ENCODE measurements at regions not wholly inside any gene's neighbourhood (a gene's known extent, or its start where the extent isn't known, plus 50 kb on each side); places are given as distances from the start of the nearest gene placed in this dataset.

DNA sequence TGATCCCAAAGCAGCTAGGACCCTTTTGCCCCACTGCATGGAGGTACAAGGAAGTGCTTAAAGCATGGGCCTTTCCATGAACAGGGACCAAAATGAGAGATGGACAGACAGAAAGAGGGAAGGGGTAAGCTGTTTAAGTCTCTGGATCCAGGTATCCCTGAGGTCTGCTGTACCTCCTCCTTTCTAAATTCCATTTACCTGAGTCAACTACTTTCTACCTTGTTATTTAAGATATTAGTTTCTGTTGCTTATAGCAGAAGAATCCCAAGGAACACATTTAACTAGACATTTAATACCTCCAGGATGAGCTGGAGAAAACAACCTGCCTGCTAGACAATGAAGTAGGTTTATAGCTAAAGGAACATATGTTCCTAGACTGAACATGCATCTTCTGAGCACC is 157.6 kb upstream of the TMCC3 start (continued):
- TF ChIP-seq KLF12 (CRISPR knock-in tag; IDR thresholded peaks at IDR 0.05; ENCODE audit: borderline replicate concordance) (no peak), ZNF34 (CRISPR knock-in tag; IDR thresholded peaks at IDR 0.05; ENCODE audit: borderline replicate concordance) (no peak), FOXJ3 (CRISPR knock-in tag; IDR thresholded peaks at IDR 0.05; ENCODE audit: borderline replicate concordance) (no peak), XRCC5 (optimal IDR thresholded peaks at IDR 0.05; ENCODE audit: low read length) (no peak), RXRB (CRISPR knock-in tag; IDR thresholded peaks at IDR 0.05; ENCODE audit: borderline replicate concordance) (no peak)

DNA sequence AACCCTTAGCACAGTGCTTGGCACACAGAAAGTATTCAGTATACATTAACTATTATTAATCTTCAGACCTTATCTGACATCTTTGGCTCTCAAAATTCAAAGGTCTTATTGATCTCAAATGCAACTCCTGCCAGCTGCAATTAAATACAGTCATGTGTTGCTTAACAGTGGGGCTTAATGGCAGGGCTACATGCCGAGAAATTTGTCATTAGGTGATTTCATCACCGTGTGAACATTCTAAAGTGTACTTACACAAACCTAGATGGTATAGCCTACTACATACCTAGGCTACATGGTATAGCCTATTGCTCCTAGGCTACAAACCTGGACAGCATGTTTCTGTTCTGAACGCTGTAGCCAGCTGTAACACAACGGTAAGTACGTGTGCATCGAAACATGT is 156.3 kb upstream of the TMCC3 start:
- Histone ChIP-seq H3K79me2 (ENCODE audit: insufficient read depth, low read length) (no peaks in the 10 kb centered on the region), H3K27me3 (ENCODE audit: control insufficient read depth in 1 of 2, insufficient read depth in 2 of 2, low read length in 2 of 2) (peaks cover 0 to 9% of the 10 kb centered on the region in 2 experiments; a peak in 3 of 5 replicates), H3K9me3 (ENCODE audit: low read length) (no peaks in the 10 kb centered on the region), H4K20me1 (ENCODE audit: insufficient read depth, low read length) (no peaks in the 10 kb centered on the region), H3K4me3 (replicated peaks in 1 of 3; ENCODE audit: insufficient read depth in 1 of 3, low read depth in 2 of 3, low read length in 3 of 3) (no peak overlapping the region), H3K4me2 (ENCODE audit: low read depth, low read length) (no peak overlapping the region), H2AFZ (ENCODE audit: low read length) (no peak overlapping the region), H3K9ac (ENCODE audit: insufficient read depth, low read depth, low read length) (no peak overlapping the region), H3K4me1 (ENCODE audit: insufficient read depth, low read length) (no peaks in the 10 kb centered on the region), H3K27ac (ENCODE audit: extremely low read length, insufficient read depth, low read length) (no peak overlapping the region), H3K36me3 (replicated peaks in 1 of 2; ENCODE audit: control insufficient read depth in 1 of 2, insufficient read depth in 2 of 2, low read length in 2 of 2) (no peaks in the 10 kb centered on the region)
- POLR2A ChIA-PET = no interaction called here
- FAIRE-seq (no peak), DNase-seq (ENCODE audit: low spot score) (no peak), ATAC-seq (no peak)
- WGBS (ENCODE audit: low lambda C conversion rate) = 41% methylated on average over 6 of the region's 6 CpGs
- CTCF ChIA-PET (ENCODE audit: low intra/inter-chr PET ratio, low total read pairs) = no interaction called here
- TF ChIP-seq ZNF841 (CRISPR knock-in tag; IDR thresholded peaks at IDR 0.05; ENCODE audit: borderline replicate concordance) = no peak
- TF ChIP-seq SP1 (IDR thresholded peaks at IDR 0.05) = no peak
- TF ChIP-seq SP1 (CRISPR knock-in tag; IDR thresholded peaks at IDR 0.05) = no peak
- no peak for TF ChIP-seq KLF9 (CRISPR knock-in tag; IDR thresholded peaks at IDR 0.05; ENCODE audit: low read depth)
- TF ChIP-seq, protein P1, sequence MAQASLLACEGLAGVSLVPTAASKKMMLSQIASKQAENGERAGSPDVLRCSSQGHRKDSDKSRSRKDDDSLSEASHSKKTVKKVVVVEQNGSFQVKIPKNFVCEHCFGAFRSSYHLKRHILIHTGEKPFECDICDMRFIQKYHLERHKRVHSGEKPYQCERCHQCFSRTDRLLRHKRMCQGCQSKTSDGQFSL (CRISPR knock-in tag; IDR thresholded peaks at IDR 0.05) = no peak
- no peak for TF ChIP-seq DMAP1 (CRISPR knock-in tag; IDR thresholded peaks at IDR 0.05)
- no peak for TF ChIP-seq TEAD2 (CRISPR knock-in tag; IDR thresholded peaks at IDR 0.05)
- TF ChIP-seq KDM5B (CRISPR knock-in tag; IDR thresholded peaks at IDR 0.05; ENCODE audit: borderline replicate concordance) = no peak
- TF ChIP-seq ZNF510 (CRISPR knock-in tag; IDR thresholded peaks at IDR 0.05; ENCODE audit: low read depth) = no peak
- TF ChIP-seq ESRRA (CRISPR knock-in tag; IDR thresholded peaks at IDR 0.05; ENCODE audit: low read depth) = no peak
- no peak for TF ChIP-seq HMG20B (CRISPR knock-in tag; conservative IDR thresholded peaks at IDR 0.05)
- TF ChIP-seq CREB1 (IDR thresholded peaks at IDR 0.05) = no peak
- no peak for TF ChIP-seq CREB1 (CRISPR knock-in tag; IDR thresholded peaks at IDR 0.05)
- TF ChIP-seq PHF5A (CRISPR knock-in tag; IDR thresholded peaks at IDR 0.05; ENCODE audit: low read depth, unreplicated experiment) = no peak
- no peak for TF ChIP-seq PRMT3 (CRISPR knock-in tag; IDR thresholded peaks at IDR 0.05; ENCODE audit: borderline replicate concordance, low read depth)
- TF ChIP-seq GABPB1 (CRISPR knock-in tag; IDR thresholded peaks at IDR 0.05) = no peak
- TF ChIP-seq ARHGAP35 (CRISPR knock-in tag; IDR thresholded peaks at IDR 0.05; ENCODE audit: borderline replicate concordance) = no peak
- TF ChIP-seq NFKBIZ (CRISPR knock-in tag; IDR thresholded peaks at IDR 0.05) = no peak
- TF ChIP-seq SRY (CRISPR knock-in tag; IDR thresholded peaks at IDR 0.05) = no peak
- in situ Hi-C loops (cut with HindIII; ENCODE audit: extremely low pct_ligation_motif_present, low pct_unique_long_range_greater_than_20kb) = no loop called here
- no TSS peak for BruUV-seq (replicated peaks)
- intact Hi-C loops (cut with micrococcal nuclease; ENCODE audit: unreplicated experiment) = no loop called here
